SIG-M5 treated with dmso at 0.1 percent for 504 hours (cell line): ENCODE measurements at regions not wholly inside any gene's neighbourhood (a gene's known extent, or its start where the extent isn't known, plus 50 kb on each side); places are given as distances from the start of the nearest gene placed in this dataset.
"Not testable (repeated sequence)": the region's sequence is repeated elsewhere in the genome, so short reads cannot be mapped to it uniquely, and the experiment has no call there.

Experiments
- DNase-seq: peaks from one replicate; lab custom pipeline; 2025; ENCODE audit not compliant: unreplicated experiment; lab: John Stamatoyannopoulos, UW

DNA sequence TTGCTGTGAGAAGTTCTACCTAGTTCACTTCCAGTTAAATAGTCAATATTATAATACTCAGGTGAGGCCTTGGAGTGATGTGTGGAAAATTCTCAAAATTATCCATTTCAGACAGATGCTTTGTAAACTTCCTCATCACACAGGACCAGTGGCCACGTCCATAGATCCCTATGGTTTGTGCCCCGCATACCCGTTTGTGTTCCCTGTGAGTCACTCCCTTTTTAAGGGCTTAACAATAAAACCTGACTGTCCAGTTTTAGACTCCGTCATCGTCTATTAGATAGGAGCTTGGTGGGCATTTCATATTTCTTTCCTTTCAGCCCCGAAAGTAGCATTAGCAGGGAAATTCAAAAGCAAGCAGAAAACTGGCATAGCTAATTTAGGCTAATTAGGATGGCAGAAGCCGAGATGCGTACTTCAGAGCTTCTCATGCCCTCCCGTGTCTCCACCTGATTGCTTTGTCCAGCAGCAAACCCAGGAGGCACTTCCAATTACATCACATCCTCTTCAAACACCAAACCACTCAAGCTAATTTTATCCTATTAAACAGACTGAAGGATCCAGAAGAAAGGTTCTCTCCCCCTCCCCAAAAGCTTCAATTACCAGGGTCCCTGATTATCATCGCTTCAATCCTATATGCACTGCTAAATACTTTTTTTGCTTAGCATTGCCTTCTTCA is 186.6 kb upstream of the OTX2 start:
- DNase-seq: peak; percentile 22

DNA sequence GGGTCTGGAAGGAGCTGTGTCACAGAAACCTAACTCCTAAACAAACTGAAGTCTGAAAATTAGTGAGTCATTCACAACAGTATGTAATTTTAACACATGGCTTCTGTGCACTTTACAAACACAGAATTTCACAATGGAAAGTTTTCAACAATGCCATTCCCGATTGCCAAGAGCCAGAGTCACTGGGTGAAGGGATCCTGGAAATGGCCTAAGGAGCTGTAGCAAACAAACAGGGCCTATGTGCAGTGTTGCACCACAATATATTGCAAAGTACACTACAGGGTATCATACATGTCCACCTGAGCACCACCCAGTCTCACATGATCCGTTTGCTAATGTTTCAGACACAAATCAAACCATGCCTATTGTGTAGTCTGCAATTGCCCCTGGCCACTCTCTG is 184.7 kb upstream of the OTX2 start:
- DNase-seq: no peak

DNA sequence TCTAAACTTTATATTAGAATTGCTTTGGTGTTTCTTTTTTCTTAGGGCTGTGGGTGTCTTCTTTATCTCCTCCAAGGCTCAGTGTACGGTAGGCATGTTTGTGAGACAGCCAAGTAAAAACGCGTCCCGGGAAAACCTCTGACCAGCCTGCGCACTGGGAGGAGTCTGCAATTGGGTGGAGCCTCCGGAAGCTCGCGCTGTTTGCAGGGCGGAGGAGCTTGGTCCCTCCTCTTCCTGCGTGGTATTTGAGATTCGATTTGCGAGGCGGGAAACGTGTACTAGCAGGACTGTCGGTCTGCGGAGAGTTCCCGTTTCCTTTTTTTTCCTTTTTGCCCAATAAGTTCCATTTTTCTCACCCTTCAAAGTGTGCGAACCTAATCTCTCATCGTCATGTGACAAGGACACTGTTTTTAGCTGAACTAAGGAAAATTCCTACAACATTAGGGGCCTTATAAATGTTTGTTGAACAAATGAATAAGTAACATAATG is 182.1 kb upstream of the OTX2 start:
- DNase-seq: no peak

DNA sequence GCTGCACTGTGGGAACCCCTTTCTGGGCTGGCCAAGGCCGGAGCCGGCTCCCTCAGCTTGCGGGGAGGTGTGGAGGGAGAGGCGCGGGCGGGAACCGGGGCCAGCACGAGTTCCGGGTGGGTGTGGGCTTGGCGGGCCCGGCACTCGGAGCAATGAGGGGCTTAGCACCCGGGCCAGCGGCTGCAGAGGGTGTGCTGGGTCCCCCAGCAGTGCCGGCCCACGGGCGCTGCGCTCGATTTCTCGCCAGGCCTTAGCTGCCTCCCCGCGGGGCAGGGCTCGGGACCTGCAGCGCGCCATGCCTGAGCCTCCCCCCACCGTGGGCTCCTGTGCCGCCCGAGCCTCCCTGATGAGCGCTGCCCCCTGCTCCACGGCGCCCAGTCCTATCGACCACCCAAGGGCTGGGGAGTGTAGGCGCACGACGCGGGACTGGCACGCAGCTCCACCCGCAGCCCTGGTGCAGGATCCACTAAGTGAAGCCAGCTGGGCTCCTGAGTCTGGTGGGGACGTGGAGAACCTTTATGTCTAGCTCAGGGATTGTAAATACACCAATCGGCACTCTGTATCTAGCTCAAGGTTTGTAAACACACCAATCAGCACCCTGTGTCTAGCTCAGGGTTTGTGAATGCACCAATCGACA is 180.8 kb upstream of the OTX2 start:
- DNase-seq: not testable (repeated sequence)

DNA sequence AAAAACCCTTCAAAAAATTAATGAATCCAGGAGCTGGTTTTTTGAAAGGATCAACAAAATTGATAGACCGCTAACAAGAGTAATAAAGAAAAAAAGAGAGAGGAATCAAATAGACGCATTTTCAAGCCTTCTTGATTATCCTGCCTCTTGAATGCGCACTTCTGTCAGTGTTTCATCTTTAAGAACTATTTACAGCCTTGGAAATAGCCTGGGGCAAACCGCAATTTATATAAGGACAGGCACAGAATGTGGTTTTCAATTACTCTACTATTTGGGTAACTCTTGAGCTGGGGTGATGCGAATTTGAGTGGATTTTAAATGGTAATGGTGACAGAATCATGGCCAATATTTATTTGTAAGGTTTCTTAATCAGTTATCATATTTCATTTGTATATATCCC is 179.1 kb upstream of the OTX2 start:
- DNase-seq: no peak

DNA sequence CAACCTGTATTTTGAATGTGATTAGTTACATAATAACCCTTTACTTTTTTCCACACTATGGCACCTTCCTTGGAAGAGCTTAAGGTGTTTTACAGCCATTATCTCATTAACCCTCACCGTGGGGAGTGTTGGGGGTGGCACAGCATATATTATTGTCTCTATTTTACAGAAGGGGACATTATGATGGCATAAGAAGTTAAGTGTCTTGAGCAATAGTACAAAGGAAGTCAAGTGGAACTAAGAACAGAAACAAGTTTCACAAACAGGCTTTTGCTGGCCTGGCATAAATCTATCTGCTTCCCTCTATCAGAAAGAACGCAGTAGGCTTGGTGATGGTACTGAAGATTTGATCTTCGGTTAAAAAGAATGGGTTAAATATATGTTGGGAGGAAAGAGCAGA is 169.7 kb upstream of the OTX2 start:
- DNase-seq: peak; percentile 79

DNA sequence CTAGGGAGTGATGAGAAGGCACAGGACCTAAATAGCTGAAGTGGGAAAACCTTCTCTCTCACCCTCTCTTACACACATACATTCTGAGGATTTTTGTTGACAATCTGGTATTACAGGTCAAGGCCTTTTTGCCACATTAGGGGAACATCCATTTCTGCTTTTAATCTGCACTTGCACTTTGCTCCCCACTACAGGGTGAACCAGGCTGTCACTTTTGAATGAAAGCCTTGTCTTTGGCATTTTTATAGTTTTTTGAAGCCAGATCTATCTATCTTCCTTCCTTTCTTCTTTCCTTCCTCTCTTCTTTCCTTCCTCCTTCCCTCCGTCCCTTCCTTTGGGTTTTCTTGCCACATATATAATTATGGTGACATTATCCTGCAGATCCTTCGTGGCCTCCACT is 165.9 kb upstream of the OTX2 start:
- DNase-seq: no peak

DNA sequence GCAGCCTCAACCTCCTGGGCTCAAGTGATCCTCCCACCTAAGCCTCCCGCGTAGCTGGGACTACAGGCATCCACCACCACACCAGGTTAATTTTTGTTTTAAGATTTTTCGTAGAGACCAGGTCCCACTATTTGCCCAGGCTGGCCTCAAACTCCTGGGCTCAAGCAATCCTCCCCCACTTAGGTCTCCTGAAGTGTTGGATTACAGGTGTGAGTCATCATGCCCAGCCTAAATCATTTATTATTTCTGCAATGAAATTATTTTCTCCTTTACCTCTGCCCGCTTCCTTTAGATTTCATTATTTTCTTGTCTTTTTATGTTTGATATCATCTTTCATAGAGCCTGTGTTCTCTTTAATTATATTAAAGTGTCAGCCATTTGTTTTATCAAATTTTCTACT is 165.2 kb upstream of the OTX2 start:
- DNase-seq: no peak

DNA sequence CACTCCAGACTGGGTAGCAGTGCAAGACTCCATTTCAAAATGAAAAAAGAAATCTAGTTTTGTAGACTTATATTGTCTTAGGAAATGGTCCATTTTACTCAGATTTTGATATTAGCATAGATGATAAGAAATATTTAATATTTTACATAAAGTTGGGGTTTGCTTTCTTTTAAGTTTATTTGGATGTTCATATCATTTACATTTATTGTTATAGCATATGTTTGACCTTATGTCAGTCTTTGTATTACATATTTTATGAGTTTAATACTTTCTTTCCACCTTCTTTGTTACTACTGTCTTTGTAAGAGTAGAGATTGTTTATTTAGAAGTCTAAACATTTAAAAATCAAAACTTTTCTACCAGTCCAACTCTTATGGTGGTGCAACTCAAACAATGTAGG is 162.7 kb upstream of the OTX2 start:
- no peak for DNase-seq

DNA sequence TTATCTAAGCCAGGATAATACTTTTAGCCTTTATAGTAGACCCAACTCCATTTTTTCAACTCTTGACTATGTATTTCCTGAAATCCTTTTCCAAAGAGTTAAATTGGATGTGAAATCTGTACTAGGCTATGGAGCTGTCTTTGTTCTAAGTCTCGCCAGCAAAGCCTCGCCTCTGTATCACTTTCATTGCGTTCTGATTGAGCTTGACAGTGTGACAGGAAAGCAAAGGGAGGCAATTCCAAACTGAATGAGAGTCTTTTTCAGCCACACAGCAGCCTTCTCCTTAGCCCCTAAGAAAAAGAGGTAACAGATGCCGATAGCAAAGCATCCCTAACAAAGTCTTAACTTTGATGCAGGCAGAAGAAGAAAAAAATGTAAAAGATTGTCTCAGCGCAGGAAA is 154.6 kb upstream of the OTX2 start:
- DNase-seq: no peak

DNA sequence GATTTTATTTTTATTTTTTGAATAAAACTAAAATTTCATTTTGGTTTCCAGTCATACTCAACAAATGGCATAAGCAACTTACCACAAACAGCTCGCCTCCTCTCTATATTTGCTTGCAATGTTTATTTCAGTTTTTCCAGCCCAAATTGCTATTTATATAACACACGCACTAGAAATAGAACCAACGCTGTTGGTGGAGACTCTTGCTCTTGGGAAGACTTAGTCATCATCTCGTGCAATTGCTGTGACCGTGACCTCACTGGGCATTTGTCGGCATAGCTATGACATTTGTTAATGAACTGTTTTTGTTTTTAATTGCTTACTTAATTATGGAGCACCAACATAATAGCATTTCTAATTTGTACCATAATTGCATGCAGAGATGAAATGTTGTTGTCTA is 153.1 kb upstream of the OTX2 start:
- no peak for DNase-seq

DNA sequence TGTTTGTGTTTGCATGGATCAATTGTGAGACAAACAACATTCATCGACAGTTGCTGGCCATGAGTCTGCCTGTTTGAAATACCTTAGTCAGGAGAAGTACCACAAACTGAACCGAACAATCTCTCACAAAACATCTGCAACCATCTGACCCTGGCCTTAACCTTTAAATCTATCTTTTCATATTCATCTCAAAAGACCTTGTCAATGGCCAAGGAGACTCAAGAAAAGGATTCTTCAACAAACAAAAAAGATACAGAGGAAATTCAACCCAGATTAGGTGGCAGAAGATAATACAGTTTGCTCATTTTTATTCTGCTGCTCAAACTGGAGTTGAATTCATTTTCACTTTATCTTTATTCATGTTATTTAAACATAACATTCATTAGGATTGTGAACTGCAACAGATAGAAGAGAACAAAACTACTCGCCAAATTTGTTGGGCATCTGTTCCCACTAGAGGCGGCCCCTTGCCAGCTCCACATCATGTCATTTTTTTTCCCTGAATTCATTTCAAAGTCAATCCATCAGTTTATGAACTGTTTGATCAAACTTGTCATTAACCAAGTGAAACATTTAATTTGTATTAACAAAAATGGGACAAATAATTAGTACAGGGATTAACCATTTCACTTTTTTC is 152.3 kb upstream of the OTX2 start:
- no peak for DNase-seq

DNA sequence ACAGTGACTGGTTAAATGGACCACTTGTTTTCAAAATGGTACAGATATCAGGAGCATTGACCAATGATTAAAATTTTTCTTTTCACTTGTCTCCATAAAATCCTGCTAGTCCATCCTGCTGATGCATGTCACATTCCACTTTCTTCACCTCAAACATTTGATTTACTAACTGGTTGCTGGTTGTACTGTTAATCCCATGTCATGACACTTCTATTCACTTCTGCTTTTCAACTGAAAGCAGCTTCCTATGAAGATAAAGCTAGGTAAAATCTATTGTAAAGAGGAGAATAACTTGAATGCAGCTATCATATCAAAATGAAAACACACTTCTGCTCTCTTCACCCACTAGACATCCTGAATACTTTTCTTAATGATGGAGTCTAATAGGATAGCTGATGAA is 149.6 kb upstream of the OTX2 start:
- DNase-seq: no peak

DNA sequence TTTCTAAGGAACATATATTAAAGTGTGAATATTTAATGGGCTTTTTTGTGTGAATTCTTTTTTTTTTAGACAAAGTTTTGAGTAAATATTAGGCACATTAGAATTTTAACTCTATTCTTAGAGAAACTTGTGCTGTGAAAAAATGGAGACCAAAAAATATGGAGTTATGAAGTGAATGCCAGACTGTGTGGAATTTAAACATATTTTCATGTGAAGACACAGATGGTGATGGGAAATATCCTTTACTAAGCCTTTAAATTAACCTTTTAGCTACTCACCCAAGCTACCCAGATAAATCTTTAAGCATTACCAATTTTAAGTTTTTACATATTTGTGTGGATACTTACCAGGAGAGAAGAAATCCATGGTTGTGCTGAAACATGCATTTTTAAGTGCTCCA is 148.8 kb upstream of the OTX2 start:
- no peak for DNase-seq

DNA sequence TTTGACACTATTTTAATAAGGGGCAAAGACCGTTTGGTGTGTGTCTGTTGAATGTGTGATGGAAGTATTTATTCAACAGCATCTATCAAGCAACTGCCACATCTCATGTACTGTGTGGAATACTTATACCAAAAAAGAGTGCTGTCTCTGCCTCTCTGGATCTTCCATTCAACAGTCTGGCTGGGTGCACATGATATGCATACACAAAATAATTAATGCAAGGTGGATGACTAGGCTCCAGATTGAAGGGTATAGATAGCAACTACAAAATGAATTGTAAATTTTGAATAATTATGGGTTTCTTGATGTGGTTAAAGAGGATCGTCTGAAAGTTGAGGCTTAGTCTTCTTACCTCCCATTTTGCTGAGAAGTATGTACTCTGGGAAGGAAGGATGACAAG is 145.9 kb upstream of the OTX2 start:
- no peak for DNase-seq

DNA sequence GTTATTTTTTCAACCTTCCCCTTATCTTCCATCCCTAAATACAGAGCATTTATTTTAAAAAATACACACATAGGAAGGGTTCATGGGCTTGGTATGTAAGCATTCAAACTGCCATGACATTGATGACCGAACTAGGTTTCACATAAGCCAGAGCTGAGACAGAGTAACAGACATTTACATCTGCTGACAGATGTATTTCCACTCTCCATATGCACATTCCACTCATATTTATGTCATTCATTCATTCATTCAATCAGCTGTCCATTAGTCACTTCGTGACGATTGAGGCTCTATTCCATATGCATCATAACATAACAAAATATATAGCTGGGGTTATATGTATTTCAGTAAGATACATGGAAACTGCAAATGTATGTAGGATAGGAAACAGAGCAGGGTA is 145.5 kb upstream of the OTX2 start:
- no peak for DNase-seq

DNA sequence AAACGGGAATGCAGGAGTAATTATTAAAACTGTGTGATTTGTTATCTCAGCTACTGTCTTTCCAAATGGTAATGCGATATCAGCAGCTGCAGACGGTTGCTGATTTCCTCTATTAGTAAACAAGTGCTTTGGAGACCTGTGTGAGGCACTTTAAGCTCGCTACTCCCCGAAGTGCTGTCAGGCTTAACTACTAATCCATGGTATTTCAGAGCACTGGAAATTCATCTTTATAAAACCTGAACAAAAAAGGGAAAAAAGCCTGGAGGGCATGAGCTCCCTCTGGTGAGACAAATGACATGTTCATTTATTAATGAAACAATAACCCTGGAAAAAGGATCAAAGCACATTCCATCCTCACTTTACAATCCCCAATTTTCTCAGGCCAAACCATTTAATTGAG is 143.6 kb upstream of the OTX2 start:
- DNase-seq: no peak

DNA sequence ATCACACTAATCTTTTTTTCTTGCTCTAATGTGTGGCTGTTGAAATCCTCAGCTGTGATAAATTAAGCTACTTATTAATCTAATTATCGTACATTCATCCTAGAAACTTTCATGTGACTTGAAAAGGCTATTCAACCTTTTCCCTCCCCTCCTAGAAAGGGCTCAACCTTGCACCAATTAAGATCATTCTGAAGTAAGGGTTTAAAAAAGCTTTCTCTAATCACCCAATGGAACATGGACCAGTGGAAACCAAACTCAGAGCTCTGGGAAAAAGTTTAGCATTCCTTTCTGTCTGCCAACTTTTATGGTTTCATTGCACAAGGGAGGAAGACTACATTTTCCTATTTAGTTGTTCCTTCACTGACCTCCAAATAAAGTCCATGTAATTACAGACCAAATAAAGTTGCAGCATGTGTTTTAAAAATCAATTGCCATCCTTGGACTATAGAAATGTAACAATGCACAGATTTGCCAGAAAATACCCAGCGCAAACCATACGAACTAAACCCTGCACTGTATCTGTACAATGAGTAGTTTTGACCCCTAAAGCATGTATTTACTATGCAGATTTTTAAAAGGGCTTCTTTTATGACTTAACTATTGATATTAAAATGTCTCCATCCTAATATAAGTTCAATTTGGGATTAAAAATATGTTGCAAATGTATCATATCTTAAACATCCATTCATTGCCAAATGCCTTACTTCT is 142.6 kb upstream of the OTX2 start:
- no peak for DNase-seq

DNA sequence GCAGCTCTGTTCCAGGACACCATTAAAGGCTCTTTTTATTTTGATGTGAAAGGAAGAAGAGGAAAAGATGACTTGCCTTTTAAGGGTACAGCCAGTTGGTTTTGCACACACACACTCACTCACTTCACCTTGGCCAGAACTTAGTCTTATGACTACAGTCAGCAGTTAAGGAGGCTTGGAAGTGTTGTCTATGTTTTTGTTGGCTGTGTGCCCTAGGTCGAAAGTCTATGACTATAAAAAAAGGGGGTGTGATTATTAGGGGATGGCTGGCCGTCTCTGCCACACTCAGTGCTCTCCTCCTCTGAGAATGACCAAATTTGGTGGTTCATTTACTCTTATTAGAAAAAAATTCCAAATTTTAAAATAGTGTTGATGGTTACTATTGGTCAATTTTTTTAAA is 139.5 kb upstream of the OTX2 start:
- no peak for DNase-seq

DNA sequence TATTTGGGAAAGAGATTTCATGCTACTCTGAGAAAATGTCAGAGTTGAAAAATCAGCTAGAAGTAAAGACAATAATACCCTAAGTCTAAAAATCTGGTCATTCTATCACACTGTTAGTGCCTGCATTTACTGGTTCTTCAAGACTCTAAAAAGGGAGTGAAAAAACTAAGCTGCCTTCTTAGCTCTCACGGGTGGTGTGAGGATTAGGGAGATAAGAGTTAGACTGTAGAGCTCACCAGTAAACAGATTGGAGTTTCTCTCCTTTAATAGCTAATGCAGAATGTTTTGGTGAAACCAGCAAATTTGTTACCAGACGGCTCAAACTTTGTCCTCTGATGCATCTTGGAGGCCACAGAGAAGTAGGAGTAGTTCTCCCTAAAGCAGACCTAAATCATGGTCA is 135.0 kb upstream of the OTX2 start:
- no peak for DNase-seq

DNA sequence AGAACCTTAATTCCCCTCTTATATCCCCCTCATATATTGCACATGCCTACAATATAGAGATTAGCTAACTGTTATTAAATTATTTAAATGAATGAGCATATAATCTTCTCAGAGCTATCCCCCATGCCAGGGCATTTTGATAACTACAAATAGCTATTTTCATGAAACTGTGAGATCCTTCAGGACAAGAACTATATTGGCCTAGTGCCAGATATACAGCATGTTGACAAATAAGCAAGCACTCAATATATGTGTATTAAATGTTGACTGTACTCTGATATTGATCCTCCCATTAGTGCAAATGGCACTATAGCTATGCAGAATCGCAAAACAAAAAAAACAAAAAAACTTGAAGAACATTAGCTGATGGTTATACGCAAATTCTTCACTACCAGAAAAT is 134.1 kb upstream of the OTX2 start:
- no peak for DNase-seq

DNA sequence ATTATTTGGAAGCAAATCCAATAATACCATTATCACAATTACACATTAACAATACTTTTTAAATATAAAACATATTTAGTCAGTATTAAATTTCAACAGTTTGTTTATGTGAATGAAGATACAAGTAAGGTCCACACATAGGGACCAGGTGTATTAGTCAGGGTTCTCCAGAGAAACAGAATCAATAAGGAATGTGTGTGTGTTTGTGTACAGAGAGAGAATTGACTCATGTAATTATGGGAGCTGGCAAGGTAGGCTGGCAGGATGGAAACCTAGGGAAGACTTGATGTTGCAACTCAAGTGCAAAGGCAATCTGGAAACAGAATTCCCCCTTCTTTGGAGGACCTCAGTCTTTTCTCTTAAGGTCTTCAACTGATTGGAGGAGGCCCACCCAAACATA is 123.2 kb upstream of the OTX2 start:
- DNase-seq: peak; percentile 4
